CD4-positive, alpha-beta T cell treated with Interleukin-17A for 4 hours (primary cell): ENCODE measurements at regions not wholly inside any gene's neighbourhood (a gene's known extent, or its start where the extent isn't known, plus 50 kb on each side); places are given as distances from the start of the nearest gene placed in this dataset.
"Not testable (repeated sequence)": the region's sequence is repeated elsewhere in the genome, so short reads cannot be mapped to it uniquely, and the experiment has no call there.

Experiments
- DNase-seq: peaks from one replicate; pipeline ENCODE4 v3.0.0-alpha.2; 2020; ENCODE audit warnings: mixed read lengths

DNA sequence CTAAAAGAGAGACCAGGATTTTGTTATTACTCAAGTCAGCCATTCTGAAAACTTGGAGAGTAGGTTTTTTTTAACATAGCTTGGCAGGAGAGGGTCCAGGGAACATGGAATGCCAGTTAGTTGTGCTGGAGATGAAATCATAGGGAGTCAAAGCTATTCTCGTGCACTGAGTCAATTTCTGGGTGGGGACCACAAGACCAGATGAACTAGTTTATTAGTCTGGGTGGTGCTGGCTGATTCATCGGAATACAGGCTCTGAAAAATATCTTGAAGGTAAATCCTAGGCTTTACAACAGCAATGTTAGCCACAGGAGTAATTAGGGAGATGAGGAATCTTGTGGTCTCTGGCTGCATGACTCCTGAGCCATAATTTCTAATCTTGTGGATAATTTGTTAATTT, 921.4 kb downstream of the TRIB2 start:
- no peak for DNase-seq

DNA sequence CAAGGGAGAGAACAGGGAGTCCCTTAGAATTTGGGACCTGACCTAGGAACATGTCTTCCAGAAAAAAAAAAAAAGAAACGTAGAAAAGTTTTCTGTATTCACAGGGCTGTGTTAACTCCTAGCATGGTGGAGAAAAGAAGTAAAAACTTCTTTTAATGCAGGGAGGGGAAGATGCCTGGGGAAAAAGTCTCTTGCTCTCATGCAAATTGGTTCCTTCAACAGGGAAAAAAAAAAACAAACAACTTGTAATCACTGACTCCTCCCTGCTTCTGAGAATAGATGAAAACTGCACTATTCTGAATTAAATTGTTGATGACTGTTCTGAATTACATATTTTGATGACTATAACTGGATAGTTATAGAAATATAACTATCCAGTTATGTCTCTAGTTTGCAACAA, 933.2 kb downstream of the TRIB2 start:
- no peak for DNase-seq

DNA sequence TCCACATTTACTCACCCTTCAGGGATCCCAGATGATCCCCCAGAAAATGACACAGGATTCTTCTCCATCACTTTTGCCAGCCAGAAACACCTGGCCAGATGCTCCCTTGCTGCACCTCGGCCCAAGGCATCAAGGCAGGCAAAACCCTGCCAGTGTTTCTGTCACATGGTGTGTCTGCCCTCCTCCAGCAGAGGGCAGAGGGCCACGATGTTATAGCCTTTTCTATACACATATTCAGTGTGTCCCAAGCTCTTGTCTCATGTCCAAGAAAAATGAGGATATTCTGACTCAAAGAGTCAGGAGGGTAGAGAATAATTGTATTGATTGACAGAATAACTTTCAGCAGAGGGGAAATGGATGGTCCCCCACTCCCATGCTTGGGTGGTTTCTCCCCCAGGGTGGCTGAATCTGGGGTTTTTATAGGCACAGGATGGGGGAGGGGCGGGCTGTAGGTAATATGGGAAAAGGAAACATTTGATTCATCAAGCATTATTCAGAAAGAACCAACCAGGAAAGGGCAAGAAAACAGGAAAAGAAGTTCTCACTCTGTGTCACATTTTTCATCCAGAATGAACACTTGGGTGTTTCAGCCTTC, 933.9 kb downstream of the TRIB2 start:
- DNase-seq = no peak

DNA sequence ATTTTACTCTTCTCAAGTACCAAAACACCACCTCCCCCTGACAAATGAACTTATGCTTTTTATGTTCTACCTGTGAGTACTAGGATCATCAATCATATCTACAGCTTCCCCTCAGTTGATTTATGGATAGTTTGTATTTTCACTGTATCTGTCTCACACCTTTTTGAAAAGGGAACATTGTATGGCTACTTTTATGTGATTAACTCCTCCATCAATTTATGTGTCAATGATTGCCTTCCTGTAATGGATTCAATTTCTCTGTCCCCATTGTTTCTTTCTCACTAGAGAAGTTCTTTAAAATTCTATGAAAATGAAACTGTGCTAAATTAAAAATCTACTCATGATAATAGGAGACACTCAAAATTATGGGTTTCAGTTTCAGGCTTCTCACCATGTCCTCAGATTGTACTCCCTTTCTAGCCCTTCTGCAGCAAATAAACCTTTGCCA, 935.0 kb downstream of the TRIB2 start:
- no peak for DNase-seq

DNA sequence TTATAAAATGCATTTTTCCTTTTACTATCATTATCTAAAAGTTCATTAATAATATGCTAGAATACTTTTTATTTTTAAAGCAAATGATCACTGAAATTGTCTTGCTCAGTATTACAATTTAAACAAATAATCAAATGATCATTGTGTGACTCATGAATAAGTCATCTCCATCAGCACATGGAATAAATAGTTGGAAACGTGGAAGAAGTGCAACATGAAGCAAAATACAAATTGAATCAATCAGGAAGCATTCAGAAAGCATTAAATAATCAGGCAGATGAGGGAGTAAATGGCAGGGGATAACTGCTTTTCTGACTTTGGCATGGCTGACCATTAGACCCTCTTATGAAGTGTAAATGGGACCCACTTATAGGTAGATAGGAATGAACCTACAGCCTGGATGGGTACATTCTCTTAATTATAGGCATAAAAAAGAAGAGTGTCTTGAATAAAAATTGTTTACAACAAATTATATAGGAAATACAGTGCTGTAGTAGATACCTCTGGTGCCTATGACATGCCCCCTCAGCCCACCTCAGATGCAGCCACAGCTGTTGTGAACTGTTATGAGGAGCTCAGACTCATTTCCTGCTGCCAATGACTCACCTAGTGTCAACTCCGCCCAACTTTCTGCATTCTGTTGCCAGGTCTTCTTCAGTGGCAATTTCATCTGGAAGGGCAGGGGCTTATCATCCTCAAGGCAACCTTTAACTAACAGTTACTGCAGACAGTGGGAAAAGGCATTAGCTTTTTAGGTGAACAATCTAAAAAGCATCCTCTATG, 936.0 kb downstream of the TRIB2 start:
- DNase-seq = no peak

DNA sequence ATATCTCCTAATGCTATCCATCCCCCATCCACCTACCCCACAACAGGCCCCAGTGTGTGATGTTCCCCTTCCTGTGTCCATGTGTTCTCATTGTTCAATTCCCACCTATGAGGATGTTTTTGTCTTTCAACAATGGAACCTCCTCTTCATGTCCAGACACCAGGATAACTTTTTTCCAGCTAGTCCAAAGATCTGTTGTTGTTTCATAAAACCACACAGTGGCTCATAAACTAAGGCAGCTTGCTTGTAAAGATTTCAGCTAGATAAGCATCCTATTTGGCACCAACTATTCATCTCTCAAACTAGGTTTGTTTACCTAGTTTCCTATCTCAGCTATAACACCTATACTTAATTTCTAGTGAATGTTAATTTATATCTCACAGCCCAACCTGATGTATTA, 937.7 kb downstream of the TRIB2 start:
- no peak for DNase-seq

DNA sequence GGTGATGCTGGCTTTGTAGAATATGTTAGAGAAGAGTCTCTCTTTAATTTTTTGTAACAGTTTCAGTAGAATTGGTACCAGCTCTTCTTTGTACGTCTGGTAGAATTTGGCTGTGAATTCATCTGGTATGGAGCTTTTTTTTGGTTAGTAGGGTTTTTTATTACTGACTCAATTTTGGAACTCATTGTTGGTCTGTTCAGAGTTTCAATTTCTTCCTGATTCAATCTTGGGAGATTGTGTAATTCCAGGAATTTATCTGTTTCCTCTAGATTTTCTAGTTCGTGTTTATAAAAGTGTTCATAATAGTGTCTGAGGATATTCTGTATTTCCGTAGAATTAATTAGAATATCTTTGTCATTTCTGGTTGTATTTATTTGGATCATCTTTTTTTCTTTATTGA, 943.5 kb downstream of the TRIB2 start:
- DNase-seq = no peak

DNA sequence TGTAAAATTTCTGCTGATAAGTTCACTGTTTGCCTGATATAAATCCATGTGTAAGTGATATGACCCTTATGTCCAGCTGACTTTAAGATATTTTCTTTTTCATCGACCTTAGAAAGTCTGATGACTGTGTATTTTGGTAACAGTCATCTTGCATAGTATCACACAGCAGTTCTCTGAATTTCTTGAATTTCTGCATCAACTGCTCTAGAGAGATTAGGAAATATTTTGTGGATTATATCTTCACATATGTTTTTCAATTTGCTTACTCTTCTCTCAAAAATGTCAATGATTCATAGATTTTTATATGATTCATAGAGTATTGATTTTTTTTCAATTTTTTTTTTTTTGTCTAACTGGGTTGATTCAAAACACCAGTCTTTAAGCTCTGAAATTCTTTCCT, 945.3 kb downstream of the TRIB2 start:
- no peak for DNase-seq

DNA sequence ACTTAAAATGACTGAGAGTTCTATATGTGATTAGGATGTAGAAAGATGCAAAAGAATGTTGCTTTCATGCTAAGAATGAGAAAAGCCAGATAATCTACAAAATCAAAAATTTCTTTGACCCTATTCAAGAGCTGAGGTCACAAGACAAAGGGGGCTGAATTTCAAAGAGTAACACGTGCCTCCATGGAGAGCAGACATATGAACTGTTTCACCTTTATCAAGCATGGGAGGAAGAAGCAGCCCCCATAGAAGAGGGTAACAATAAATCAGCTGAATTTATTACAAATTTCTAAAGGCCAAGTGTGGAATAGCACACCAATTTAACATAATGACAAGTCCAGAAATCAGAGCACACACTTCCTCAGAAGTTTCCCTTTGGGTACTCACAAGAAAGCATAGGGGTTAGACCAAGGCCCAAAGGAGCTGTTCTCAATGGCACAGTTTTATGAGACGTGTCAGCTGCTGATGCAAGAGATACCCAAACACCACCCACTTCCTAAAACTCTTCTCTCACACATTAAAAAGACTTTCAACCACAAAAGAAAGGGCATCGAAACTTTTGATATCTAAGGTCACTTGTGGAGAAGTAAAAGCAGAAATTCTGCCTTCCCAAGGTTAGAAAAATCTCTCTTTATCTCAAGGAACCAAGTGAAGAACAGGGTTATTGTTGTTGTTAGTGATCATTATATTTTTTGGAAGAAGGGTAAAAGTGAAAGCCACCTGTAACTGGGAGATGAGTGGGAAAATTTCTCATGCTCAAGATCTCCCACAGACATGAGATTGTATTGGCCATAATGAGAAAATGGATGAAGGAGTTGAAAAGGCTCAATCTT, 950.1 kb downstream of the TRIB2 start:
- DNase-seq = no peak

DNA sequence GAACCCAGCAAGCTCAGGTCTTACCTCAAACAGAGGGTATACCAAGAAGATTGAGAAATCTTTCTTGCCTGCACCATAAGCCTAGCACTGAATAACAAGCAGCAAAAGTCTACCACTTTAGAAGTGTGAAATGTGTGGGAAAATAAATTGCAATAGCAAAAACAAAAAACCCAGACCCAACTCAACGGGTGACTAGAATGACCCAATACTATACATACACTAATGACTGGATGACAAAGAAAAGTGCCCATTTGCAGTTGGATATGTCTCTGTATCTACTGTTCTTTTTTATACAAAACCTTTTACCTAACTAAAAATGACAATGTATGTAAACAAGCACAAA, 950.6 kb downstream of the TRIB2 start:
- no peak for DNase-seq

DNA sequence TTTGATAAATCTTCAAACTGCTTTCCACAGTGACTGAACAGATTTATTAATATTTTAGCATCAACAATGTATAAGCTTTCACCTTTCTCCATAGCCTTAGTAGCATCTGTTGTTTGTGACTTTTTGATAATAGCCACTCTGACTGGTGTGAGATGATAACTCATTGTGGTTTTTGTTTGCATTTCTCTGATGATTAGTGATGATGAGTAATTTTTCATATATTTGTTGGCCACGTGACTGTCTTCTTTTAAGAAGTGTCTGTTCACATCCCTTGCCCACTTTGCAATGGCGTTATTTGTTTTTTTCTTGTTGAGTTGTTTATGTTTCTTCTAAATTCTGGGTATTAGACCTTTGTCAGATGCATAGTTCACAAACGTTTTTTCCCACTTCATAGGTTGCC, 952.9 kb downstream of the TRIB2 start:
- no peak for DNase-seq

DNA sequence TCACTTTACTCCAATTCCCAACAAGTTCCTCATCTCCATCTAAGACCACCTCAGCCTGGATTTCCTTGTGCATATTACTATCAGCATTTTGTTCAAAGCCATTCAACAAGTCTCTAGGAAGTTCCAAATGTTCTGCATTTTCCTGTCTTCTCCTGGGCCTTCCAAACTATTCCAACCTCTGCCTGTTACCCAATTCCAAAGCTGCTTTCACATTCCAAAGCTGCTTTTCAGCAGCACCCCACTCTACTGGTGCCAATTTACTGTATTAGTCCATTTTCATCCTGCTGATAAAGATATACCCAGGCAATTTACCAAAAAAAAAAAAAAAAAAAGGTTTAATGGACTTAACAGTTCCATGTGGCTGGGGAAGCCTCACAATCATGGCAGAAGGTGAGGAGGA, 957.1 kb downstream of the TRIB2 start:
- DNase-seq = not testable (repeated sequence)

DNA sequence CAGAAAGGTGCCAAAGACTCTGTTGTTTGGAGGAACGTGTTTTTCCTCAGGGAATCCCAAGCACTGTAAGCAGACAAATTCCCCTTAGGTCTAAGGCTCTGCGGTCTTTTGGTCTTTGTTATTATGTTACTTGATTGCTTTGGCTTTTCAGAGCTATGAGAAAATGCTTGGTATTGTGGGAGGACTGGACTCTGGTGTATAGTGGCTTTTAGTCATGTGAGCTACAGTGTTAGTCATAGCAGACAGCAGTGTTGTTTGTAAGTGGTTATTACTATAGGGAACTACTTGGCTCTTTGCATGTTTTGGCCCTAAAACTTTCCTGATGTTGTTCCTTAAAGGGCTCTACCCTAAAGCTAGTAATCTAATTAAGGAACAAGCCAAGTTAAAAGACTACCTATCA, 956.2 kb upstream of the LRATD1 start:
- DNase-seq = no peak

DNA sequence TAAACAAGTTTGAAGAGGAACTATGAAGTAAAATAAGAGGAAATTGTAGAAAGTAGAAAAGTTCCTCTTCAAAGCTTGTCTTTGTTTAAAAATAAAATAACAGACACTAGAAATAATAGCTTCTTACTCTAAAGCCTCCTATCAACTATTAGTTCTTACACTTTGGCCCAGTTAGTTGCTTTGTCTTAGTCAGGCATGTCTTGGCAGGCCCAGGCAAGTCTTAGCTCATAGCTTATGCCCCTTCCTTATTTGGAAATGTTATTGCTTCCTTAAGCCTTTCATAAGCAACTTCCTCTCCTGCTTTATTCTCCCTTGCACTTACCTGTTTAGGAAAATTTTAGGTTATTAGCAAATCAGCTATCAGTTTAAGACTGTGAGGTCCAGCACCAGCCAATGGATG, 950.6 kb upstream of the LRATD1 start:
- no peak for DNase-seq

DNA sequence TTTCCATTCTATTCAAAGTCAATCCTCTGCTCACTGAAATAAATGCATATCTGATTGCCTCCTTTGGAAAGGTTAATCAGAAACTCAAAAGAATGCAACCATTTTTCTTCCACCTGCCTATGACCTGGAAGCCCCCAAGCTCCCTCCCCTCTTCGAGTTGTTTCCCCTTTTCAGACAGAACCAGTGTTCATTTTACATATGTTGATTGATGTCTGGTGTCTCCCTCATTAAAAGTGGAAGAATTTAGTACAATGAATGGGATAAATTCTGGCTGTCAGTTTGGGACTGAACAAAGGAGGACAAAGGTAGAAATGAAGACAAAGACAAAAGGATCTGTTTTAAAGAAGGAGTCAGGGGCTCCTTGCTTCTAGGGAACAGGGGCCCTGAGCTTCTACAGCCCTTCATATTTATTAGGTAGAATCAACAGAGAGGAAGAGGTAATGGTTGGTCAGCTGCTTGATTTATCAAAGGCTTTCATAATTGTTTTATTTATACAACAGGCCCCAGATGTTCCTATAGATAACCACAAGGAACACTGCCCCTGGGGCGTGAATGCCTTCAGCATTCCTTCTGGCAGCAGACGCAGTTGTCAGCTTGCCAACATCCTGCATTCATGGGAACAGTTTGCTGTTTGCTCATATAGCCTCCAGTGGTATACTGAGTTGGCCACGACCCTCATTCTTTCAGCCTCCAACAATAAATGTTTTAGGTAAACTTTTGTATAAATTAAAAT, 949.8 kb upstream of the LRATD1 start:
- no peak for DNase-seq

DNA sequence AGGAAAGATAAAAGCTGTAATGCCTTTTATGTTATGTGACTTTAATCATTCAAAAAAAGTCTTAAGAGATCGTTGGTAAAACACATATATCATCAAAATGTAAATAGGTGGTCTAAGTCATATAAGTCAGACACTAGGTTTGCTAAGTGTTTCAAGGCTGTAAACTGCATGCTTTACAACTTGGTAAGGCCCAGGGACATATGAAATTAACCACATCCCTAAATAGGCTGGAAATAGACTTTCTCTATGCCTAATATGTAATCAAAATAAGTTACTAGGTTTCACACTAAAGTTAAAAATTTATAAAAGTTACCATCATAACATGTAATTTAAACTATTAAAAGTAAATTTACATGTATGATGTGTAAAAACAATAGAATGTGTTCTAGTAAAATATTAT, 946.3 kb upstream of the LRATD1 start:
- no peak for DNase-seq

DNA sequence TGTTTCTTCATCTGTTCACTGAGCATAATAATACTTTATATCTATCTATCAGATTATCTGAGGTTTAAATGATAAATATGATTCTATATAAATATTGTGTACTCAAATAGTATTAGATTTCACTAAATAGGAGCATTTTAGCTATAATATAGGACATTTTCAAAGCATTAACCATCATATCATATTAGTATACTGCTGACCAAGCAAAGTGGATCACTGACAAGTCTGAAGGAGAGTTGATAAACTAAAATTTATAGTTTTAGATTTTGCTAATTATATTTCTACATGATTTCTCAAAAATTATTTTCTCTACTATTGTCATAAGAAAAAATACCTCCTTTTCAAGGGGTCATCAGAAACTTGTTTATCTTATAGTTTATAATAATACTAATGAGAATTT, 937.8 kb upstream of the LRATD1 start:
- no peak for DNase-seq

DNA sequence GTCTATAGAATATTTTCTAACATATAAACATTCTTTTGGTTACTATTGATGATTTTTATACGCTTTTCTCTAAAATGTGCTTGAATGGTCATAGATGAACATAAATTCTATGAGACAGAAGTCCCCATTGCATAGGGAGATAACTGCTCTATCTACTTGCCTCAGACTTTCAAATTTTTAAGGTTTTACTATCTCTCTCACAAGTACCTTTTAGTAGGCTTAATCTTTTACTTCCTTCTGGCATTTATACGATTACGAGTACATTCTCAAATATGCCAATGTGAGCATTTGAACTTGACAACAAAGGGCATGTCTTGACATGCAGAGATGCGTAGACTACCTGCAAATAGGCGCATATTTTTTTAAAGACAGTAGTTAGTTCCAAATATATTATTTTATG, 935.9 kb upstream of the LRATD1 start:
- DNase-seq = no peak

DNA sequence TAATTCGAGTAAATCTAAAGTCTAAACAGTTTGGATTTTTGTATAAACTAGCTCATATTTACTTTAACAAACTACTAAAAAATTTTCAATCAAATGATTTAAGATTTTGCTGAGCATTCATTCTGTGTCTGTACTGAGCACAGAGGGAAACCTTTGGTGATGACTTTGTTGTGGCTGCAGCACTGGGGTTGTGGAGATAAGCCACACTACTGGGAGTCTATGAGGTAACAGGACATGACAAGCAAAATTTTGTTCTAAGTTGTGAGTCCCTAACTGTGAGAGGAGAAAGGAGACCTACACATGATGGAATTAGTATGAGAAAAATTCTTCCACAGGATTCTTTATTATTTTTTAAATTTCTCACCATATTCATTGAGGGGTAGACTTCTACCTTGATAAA, 933.7 kb upstream of the LRATD1 start:
- DNase-seq = no peak

DNA sequence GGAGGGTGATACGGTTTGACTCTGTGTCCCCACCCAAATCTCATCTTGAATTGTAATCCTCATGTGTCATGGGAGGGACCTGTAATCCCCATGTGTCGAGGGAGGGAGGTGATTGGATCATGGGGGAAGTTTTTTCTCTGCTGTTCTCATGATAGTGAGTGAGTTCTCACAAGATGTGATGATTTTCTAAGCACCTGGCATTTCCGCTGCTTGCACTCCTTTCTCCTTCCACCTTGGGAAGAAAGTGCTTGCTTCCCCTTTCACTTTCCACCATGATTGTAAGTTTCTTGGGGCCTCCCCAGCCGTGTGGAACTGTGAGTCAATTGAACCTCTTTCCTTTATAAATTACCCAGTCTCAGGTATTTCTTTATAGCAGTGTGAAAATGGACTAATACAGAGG, 932.6 kb upstream of the LRATD1 start:
- DNase-seq = not testable (repeated sequence)

DNA sequence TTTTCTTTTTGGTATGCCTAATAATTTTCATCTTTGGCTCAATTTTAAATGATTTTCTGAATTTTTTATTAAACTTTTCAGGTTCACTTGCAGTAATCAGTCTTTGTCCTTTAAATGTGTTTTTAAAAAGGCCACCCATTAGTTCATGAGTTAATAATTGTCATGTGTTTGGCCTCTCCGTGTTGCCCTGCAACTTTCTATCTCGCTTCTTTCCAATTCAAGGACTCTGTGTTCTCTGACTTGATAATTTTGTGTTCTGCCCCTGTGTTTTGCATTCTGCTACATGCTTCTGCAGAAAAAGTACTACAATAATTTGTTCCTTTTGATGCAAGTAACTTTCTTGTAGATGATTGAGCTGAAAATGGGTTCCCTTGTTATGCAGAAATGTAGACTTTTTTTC, 921.4 kb upstream of the LRATD1 start:
- no peak for DNase-seq

DNA sequence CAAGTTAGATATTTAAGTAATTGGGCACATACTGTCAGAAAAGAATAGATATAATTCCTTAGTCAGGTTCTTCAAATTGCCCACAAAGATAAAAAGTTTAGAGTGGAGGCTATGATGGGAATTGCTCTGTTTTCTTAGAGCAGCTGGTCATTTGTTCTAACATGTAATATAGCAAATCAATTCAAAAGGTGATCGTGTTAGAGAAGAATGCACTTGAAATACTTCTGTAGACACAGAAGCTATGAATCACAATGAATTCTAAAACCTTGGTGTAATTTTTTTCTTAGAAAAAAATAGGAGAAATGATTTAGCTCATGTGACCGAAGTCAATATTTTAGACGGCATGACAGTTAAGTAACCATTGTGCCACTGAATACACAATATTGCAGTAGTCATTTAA, 918.1 kb upstream of the LRATD1 start:
- no peak for DNase-seq

DNA sequence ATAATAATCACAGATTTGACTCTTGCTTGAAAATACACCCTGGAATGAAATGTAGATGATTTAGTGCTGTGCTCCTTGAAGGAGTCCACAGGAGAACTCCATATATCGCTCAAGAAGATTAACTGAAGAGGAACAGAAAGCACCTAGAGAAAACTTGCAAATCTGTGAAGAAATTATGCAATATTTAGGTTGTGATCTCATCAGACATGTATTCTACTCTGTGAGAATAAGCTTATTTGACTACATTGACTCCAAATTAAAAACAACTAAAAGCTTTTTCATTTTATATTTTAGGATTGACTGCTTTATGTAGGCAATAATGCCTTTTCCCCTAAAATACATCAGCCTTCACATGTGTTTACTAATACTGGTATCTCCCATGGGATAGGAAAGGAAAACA, 906.6 kb upstream of the LRATD1 start:
- no peak for DNase-seq
